ENCODE measurements at regions not wholly inside any gene's neighbourhood (a gene's known extent, or its start where the extent isn't known, plus 50 kb on each side); places are given as distances from the start of the nearest gene placed in this dataset.
"Not testable (repeated sequence)": the region's sequence is repeated elsewhere in the genome, so short reads cannot be mapped to it uniquely, and the experiment has no call there.

- in situ Hi-C loops (cut with HindIII; ENCODE audit: low pct_ligation_motif_present, low pct_unique_long_range_greater_than_20kb, low sequenced_read_pairs), result no loop called here
- DNase-seq, result no peak
Observed at GRCh38 chr6:115873901-115874300, 186.8 kb downstream of the FRK start.

DNA sequence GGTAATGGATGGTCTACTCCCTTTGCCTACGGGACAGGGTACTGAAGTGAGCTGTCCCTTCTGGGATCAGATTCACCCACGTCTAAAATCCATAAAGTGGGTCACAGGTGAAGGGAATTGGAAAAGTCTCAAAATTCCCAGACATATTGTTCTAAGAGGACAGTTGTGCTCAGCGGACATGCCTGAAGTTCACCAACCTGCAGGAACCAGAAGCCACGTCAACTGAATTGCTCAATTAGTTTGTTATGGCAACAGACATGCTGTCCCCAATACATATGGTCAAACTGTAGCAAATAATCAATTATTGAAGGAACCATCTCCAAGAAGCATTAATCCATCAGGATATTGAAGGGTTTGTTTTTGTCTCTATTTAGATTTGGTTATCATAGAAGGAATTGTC lies 190.2 kb downstream of the FRK start:
- DNase-seq, result no peak
- in situ Hi-C loops (cut with HindIII; ENCODE audit: low pct_ligation_motif_present, low pct_unique_long_range_greater_than_20kb, low sequenced_read_pairs), result no loop called here

GRCh38 chr6:115865914-115866313 lies 194.8 kb downstream of the FRK start:
- in situ Hi-C loops (cut with HindIII; ENCODE audit: low pct_ligation_motif_present, low pct_unique_long_range_greater_than_20kb, low sequenced_read_pairs), result no loop called here
- no peak for DNase-seq

GRCh38 chr6:115863211-115863610 lies 197.5 kb downstream of the FRK start:
- in situ Hi-C loops (cut with HindIII; ENCODE audit: low pct_ligation_motif_present, low pct_unique_long_range_greater_than_20kb, low sequenced_read_pairs), result no loop called here
- no peak for DNase-seq

- in situ Hi-C loops (cut with HindIII; ENCODE audit: low pct_ligation_motif_present, low pct_unique_long_range_greater_than_20kb, low sequenced_read_pairs), result not testable (repeated sequence)
Observed at GRCh38 chr6:115861658-115862057, 199.0 kb downstream of the FRK start.

DNA sequence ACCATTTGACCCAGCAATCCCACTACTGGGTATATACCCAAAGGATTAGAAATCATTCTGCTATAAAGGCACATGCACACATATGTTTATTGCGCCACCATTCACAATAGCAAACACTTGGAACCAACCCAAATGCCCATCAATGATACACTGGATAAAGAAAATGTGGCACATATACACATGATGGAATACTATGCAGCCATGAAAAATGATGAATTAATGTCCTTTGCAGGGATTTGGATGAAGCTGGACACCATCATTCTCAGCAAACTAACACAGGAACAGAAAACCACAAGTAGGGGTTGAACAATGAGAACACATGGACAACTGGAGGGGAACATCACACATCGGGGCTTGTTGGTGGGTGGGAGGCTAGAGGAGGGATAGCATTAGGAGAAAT lies 201.1 kb downstream of the FRK start:
- DNase-seq; in situ Hi-C loops (cut with HindIII; ENCODE audit: low pct_ligation_motif_present, low pct_unique_long_range_greater_than_20kb, low sequenced_read_pairs): not testable (repeated sequence)

More at GRCh38 chr6:115861658-115862057, 199.0 kb downstream of the FRK start:
- DNase-seq, result not testable (repeated sequence)

DNA sequence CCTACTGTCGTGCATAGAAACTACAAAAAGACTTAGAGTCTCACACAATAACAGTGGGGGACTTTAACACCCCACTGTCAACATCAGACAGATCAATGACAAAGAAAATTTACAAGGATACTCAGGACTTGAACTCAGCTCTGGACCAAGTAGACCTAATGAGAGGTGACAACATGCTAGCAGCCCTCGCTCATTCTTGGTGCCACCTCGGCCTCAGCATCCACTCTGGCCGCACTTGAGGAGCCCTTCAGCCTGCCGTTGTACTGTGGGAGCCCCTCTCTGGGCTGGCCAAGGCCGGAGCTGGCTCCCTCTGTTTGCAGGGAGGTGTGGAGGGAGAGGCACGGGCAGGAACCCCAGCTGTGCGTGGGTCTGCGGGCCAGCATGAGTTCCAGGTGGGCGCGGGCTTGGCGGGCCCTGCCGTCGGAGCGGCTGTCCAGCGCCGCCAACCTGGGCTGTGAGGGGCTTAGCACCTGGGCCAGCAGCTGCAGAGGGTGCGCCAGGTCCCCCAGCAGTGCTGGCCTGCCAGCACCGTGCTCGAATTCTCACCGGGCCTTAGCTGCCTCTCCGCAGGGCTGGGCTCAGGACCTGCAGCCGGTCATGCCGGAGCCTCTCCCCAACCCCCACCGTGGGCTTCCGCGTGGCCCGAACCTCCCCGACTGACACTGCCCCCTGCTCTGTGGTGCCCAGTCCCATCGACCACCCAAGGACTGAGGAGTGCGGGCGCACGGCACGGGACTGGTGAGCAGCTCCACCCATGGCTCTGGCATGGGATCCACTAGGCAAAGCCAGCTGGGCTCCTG lies 205.6 kb downstream of the FRK start:
- in situ Hi-C loops (cut with HindIII; ENCODE audit: low pct_ligation_motif_present, low pct_unique_long_range_greater_than_20kb, low sequenced_read_pairs), result no loop called here
- DNase-seq, result no peak

DNA sequence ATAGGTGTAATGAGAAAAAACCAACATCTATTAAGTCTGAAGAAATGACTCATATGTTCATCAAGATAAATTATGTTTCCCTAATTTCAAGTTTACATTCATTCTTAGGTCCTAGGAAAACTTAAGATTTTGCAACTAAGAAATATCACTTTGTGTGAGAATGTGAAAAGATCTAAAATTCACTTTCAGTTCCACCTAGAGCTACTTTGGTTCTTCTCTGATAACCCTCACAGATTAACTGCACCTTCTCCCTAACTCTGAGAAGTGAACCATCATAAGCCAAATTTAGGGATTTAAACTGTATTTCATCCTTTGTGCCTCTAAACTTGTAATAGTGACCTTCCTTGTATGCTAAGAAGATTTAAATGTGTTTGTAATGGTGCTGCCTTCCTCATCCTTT lies 213.0 kb downstream of the FRK start:
- no peak for DNase-seq
- in situ Hi-C loops (cut with HindIII; ENCODE audit: low pct_ligation_motif_present, low pct_unique_long_range_greater_than_20kb, low sequenced_read_pairs), result no loop called here

GRCh38 chr6:115843945-115844344 lies 216.7 kb downstream of the FRK start:
- no peak for DNase-seq
- in situ Hi-C loops (cut with HindIII; ENCODE audit: low pct_ligation_motif_present, low pct_unique_long_range_greater_than_20kb, low sequenced_read_pairs), result no loop called here

DNA sequence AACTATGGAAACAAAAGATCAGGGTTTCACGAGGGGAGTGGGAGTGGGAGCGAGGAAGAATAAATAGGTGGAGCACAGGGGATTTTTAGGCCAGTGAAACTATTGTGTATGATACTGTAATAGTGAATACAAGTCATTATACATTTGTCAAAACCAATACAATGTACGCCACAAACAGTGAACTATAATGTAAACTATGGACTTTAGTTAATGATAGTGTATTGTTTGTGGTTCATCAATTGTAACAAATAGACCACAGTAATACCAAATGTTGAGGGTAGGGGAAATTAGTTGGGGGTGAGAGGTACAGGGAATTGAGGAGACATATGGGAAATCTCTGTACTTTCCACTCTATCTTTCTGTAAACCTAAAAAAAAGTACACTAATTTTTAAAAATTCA lies 218.4 kb downstream of the FRK start:
- in situ Hi-C loops (cut with HindIII; ENCODE audit: low pct_ligation_motif_present, low pct_unique_long_range_greater_than_20kb, low sequenced_read_pairs), result no loop called here
- no peak for DNase-seq

GRCh38 chr6:115839583-115840181 lies 221.0 kb downstream of the FRK start:
- no peak for DNase-seq
- in situ Hi-C loops (cut with HindIII; ENCODE audit: low pct_ligation_motif_present, low pct_unique_long_range_greater_than_20kb, low sequenced_read_pairs), result no loop called here

DNA sequence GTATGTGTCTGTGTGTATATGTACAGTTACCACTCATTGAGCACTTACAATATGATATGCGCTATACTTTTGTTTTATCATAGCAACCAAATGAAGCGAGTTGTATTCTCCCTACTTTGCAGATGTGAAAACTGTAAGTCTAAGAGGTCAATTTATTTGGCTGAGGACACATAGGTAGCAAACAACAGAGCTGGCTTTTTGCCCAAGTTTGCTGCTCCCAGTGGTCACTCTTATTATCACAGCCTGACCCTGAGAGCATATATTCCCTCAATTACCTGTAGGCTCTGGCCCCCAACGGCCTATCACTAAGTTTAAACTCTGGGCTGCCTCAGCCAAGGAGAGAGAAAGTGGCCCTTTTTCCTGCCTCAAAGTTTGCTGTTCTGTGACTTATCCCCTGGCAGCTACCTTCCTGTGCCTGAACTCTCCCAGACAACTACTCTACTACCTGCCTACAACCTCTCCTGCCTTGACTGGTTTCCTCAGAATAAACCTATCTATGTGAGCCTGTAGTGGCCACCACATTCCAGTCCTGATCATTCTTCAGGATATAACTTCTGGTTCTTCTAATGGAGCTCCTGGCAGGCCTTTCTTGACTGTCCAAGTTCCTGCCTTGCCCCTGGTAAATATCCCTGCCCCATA lies 221.8 kb downstream of the FRK start:
- in situ Hi-C loops (cut with HindIII; ENCODE audit: low pct_ligation_motif_present, low pct_unique_long_range_greater_than_20kb, low sequenced_read_pairs), result no loop called here
- peak; percentile 55 for DNase-seq

DNA sequence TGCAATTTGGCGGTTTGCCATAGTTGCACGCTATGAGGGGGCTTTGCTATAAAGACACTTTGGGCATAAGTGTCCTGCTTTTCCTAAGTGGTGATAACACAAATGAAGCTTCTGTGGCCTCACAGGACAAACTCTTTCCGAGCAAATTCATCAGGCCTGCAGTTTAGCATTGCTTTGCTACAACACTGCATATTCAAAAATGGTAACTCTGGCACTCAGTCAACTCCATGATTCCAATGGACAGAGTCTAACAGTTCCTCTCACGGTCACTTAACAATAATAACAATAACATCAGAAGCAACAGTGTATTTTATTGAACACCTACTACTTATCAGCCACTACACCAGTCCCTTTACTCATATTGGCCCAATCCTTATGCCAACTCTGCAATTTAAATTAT lies 222.5 kb downstream of the FRK start:
- in situ Hi-C loops (cut with HindIII; ENCODE audit: low pct_ligation_motif_present, low pct_unique_long_range_greater_than_20kb, low sequenced_read_pairs), result no loop called here
- DNase-seq, result no peak

GRCh38 chr6:115836374-115836773 lies 224.3 kb downstream of the FRK start:
- DNase-seq; in situ Hi-C loops (cut with HindIII; ENCODE audit: low pct_ligation_motif_present, low pct_unique_long_range_greater_than_20kb, low sequenced_read_pairs): not testable (repeated sequence)

DNA sequence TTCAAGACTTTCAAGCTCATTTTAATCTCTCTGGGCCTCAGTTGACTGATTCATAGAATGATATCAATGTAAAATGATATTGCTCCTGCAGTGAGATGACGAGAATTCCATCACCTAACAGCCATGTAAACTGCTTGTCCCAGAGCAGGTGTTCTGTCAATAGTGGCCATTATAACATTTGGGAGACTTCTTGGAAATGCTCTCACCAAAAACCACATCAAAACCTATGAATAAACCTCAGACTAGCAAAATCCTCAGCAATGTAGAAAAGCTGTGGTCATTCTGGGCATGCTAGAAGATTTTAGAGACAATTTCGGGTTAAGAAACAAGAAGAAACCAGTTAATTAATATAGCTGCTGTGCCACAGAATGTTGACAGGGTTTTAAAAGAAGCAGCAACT lies 225.4 kb downstream of the FRK start:
- no peak for DNase-seq
- in situ Hi-C loops (cut with HindIII; ENCODE audit: low pct_ligation_motif_present, low pct_unique_long_range_greater_than_20kb, low sequenced_read_pairs), result no loop called here

- DNase-seq; in situ Hi-C loops (cut with HindIII; ENCODE audit: low pct_ligation_motif_present, low pct_unique_long_range_greater_than_20kb, low sequenced_read_pairs): not testable (repeated sequence)
Observed at GRCh38 chr6:115834542-115834941, 226.1 kb downstream of the FRK start.

DNA sequence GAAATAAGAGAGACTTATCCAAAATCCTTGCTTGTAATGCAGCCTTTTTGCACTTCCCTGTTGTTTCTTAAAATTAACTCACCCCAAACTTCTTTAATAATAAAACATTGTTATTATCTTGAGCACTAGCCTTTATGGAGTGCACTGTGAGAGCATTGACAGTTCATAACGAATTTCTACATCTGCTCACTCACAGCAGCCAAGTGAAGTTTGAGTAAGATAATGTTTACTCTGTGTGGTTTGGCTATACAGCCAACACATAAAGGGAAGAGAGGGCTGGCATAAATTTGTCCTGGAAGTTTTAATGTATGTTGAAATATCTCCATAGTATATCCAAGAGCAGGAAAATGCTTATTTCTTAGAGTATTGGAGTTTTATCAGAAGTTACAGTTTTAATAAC lies 227.9 kb downstream of the FRK start:
- in situ Hi-C loops (cut with HindIII; ENCODE audit: low pct_ligation_motif_present, low pct_unique_long_range_greater_than_20kb, low sequenced_read_pairs), result no loop called here
- no peak for DNase-seq

DNA sequence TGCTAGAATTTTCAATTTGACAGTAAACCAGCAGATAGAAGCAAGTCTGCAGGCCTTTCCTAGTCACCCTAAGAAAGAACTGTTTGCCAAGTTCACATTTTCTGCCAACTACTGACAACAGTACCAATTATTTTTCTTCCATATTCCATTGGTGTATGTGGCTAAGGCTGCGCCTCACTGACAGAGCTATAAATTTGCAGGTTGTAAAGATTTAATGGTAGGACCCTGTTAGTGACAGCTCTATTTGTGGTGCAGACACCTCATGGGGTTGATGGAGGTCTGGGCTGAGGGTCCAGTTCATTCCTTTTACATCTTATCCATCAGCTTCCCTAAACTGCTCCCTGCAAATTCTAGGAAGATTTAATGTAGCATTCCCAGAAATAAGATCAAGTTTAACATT lies 228.5 kb downstream of the FRK start:
- in situ Hi-C loops (cut with HindIII; ENCODE audit: low pct_ligation_motif_present, low pct_unique_long_range_greater_than_20kb, low sequenced_read_pairs), result no loop called here
- DNase-seq, result no peak

DNA sequence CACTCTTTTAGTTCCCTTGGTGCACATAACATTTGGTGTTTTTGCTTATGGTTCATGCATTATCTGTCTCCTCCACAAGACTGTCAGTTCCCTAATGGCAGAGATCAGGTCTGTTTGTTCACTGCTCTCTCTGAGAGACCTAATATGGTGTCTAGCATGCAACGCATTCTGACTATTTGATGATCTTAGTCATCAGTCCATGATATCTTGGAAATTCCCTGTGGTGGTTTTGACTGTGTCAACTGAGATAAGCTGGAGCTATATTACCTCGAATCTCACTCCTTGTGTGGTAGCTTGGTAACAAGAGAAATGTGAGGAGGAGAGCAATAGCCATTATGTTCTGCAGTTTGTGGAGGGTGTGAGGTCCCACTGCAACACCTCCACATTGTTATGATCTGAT lies 229.8 kb downstream of the FRK start:
- DNase-seq, result no peak
- in situ Hi-C loops (cut with HindIII; ENCODE audit: low pct_ligation_motif_present, low pct_unique_long_range_greater_than_20kb, low sequenced_read_pairs), result no loop called here

DNA sequence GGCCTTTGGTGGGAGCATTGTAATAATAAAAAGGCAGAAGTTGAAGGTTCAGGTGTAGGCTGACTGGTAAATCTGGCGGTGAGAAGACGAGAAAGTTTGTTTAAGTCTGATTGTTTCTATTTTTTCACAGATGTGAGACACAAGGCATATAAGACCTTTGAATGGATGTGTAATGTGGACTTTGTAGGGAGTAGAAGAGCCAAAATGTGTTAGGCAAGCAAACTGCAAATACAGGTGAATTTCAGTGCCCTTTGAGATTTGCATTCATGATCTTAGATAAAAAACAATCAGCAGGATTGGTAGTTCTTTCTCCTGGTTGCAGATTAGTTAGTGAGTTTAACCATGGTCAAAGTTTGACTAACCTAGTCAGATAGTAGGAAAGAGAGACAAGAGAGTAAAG lies 238.9 kb downstream of the FRK start:
- no peak for DNase-seq
- in situ Hi-C loops (cut with HindIII; ENCODE audit: low pct_ligation_motif_present, low pct_unique_long_range_greater_than_20kb, low sequenced_read_pairs), result no loop called here
